ENCODE measurements at regions not wholly inside any gene's neighbourhood (a gene's known extent, or its start where the extent isn't known, plus 50 kb on each side); places are given as distances from the start of the nearest gene placed in this dataset.

DNA sequence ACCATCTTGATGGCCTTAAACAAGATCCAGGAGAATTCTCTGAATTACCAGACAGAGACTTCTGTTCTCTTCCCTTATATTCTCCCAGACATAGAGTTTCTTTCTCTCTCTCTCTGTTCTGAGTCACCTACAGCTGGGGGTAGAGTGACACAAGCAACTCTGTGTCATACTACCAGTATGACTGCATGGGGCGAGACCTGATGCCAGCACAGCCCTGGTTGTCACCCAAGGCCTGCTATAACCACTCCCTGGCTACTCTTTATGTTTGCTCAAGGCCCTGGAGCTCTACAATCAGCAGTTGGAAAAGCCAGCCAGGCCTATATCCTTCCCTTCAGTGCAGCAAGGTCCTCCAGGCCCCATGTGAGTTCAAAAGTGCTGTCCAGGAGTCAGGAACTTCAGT lies 114.2 kb upstream of the TENT5D start:
- TF ChIP-seq, protein P1, sequence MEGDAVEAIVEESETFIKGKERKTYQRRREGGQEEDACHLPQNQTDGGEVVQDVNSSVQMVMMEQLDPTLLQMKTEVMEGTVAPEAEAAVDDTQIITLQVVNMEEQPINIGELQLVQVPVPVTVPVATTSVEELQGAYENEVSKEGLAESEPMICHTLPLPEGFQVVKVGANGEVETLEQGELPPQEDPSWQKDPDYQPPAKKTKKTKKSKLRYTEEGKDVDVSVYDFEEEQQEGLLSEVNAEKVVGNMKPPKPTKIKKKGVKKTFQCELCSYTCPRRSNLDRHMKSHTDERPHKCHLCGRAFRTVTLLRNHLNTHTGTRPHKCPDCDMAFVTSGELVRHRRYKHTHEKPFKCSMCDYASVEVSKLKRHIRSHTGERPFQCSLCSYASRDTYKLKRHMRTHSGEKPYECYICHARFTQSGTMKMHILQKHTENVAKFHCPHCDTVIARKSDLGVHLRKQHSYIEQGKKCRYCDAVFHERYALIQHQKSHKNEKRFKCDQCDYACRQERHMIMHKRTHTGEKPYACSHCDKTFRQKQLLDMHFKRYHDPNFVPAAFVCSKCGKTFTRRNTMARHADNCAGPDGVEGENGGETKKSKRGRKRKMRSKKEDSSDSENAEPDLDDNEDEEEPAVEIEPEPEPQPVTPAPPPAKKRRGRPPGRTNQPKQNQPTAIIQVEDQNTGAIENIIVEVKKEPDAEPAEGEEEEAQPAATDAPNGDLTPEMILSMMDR (conservative IDR thresholded peaks at IDR 0.05), result no peak
- TF ChIP-seq EZH2 (IDR thresholded peaks at IDR 0.05; ENCODE audit: low read depth), result no peak
